K562 (cell line): ENCODE measurements at regions not wholly inside any gene's neighbourhood (a gene's known extent, or its start where the extent isn't known, plus 50 kb on each side); places are given as distances from the start of the nearest gene placed in this dataset.

ENCODE experiments used
- LARP7 ChIP-seq: fragments of 450-650 bp; IDR thresholded peaks from 2 replicates; pipeline ENCODE4 v1.6.1; 2016
- TF ChIP-seq, protein P1 (sequence below): sonication (generic); formaldehyde crosslinking; IDR thresholded peaks from 2 replicates; pipeline ENCODE4 v1.8.0; 2023; ENCODE audit warnings: mild to moderate bottlenecking, missing genetic modification reagents

DNA sequence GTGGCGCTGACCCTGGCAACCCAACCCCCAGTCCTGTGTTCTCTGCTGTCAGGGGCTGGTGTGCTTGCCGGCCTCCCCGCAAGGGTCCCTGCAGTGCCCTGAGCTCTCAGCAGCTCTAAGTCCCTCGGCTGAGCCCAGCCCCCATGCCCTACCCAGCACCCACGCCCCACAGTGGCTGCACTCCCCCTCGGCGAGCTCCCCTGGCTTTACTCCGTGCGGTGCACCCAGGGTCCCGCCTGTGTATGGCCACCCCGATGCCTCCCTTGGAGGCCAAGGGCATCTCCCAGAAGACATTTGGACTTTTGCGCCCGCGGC lies 72.5 kb upstream of the SHISAL1 start:
- TF ChIP-seq, protein P1, sequence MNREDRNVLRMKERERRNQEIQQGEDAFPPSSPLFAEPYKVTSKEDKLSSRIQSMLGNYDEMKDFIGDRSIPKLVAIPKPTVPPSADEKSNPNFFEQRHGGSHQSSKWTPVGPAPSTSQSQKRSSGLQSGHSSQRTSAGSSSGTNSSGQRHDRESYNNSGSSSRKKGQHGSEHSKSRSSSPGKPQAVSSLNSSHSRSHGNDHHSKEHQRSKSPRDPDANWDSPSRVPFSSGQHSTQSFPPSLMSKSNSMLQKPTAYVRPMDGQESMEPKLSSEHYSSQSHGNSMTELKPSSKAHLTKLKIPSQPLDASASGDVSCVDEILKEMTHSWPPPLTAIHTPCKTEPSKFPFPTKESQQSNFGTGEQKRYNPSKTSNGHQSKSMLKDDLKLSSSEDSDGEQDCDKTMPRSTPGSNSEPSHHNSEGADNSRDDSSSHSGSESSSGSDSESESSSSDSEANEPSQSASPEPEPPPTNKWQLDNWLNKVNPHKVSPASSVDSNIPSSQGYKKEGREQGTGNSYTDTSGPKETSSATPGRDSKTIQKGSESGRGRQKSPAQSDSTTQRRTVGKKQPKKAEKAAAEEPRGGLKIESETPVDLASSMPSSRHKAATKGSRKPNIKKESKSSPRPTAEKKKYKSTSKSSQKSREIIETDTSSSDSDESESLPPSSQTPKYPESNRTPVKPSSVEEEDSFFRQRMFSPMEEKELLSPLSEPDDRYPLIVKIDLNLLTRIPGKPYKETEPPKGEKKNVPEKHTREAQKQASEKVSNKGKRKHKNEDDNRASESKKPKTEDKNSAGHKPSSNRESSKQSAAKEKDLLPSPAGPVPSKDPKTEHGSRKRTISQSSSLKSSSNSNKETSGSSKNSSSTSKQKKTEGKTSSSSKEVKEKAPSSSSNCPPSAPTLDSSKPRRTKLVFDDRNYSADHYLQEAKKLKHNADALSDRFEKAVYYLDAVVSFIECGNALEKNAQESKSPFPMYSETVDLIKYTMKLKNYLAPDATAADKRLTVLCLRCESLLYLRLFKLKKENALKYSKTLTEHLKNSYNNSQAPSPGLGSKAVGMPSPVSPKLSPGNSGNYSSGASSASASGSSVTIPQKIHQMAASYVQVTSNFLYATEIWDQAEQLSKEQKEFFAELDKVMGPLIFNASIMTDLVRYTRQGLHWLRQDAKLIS (CRISPR knock-in tag) = no peak
- TF ChIP-seq LARP7 = no peak
